HFFc6 (cell line): ENCODE measurements at regions not wholly inside any gene's neighbourhood (a gene's known extent, or its start where the extent isn't known, plus 50 kb on each side); places are given as distances from the start of the nearest gene placed in this dataset.

Experiments used
- DNase-seq: peaks from one replicate; pipeline ENCODE4 v3.0.0-alpha.2; 2018
- H3K27ac Mint-ChIP-seq: 2 replicates; pipeline ENCODE4 v1.8.0; 2020; ENCODE audit warnings: mild to moderate bottlenecking, mixed read lengths
- H3K27me3 Mint-ChIP-seq: 2 replicates; pipeline ENCODE4 v1.8.0; 2021; ENCODE audit warnings: mild to moderate bottlenecking, moderate library complexity, mixed read lengths; ENCODE audit not compliant: insufficient read depth
- H3K36me3 Mint-ChIP-seq: 2 replicates; pipeline ENCODE4 v1.8.0; 2021; ENCODE audit warnings: low read depth, mixed read lengths
- H3K4me1 Mint-ChIP-seq: 2 replicates; pipeline ENCODE4 v1.8.0; 2020; ENCODE audit warnings: low read depth, mixed read lengths
- H3K4me3 Mint-ChIP-seq: 2 replicates; pipeline ENCODE4 v1.8.0; 2020; ENCODE audit warnings: mild to moderate bottlenecking, moderate library complexity, mixed read lengths
- H3K9me3 Mint-ChIP-seq: 2 replicates; pipeline ENCODE4 v1.8.0; 2020; ENCODE audit warnings: mild to moderate bottlenecking, mixed read lengths
- CTCF ChIP-seq: fragments of 200-600 bp; sonication (generic); IDR thresholded peaks from 2 replicates; pipeline ENCODE4 v1.5.0; 2021; ENCODE audit warnings: antibody characterized with exemption, mild to moderate bottlenecking

GRCh38 chr5:74943905-74944304, 77.7 kb upstream of the FAM169A start:
- Mint-ChIP-seq H3K27ac (no peak overlapping the region), H3K9me3 (no peaks in the 10 kb centered on the region), H3K36me3 (no peaks in the 10 kb centered on the region), H3K4me3 (no peak overlapping the region), H3K4me1 (peaks cover 37% of the 10 kb centered on the region), H3K27me3 (no peaks in the 10 kb centered on the region)
- no peak for DNase-seq
- peak; percentile 32 for TF ChIP-seq CTCF

- H3K36me3 Mint-ChIP-seq: no peaks in the 10 kb centered on the region
- no peak overlapping the region for H3K27ac Mint-ChIP-seq
- H3K27me3 Mint-ChIP-seq: no peaks in the 10 kb centered on the region
- no peak for TF ChIP-seq CTCF
- H3K4me3 Mint-ChIP-seq: no peak overlapping the region
- H3K4me1 Mint-ChIP-seq: peaks cover 33% of the 10 kb centered on the region
- H3K9me3 Mint-ChIP-seq: no peaks in the 10 kb centered on the region
- no peak for DNase-seq
These were observed 76.6 kb upstream of the FAM169A start for GRCh38 chr5:74942622-74943286.

- no peak for TF ChIP-seq CTCF
- no peak overlapping the region for H3K4me3 Mint-ChIP-seq
- DNase-seq: no peak
- no peaks in the 10 kb centered on the region for H3K36me3 Mint-ChIP-seq
- no peaks in the 10 kb centered on the region for H3K9me3 Mint-ChIP-seq
- no peaks in the 10 kb centered on the region for H3K27me3 Mint-ChIP-seq
- H3K4me1 Mint-ChIP-seq: peaks cover 16% of the 10 kb centered on the region
- no peak overlapping the region for H3K27ac Mint-ChIP-seq
These were observed 74.7 kb upstream of the FAM169A start for GRCh38 chr5:74940782-74941353.

- no peaks in the 10 kb centered on the region for H3K9me3 Mint-ChIP-seq
- peak; percentile 32 for DNase-seq
- H3K4me1 Mint-ChIP-seq: peaks cover 31% of the 10 kb centered on the region
- H3K27ac Mint-ChIP-seq: no peak overlapping the region
- no peaks in the 10 kb centered on the region for H3K36me3 Mint-ChIP-seq
- no peak overlapping the region for H3K4me3 Mint-ChIP-seq
- H3K27me3 Mint-ChIP-seq: no peaks in the 10 kb centered on the region
- TF ChIP-seq CTCF: no peak
These were observed 72.2 kb upstream of the FAM169A start for GRCh38 chr5:74938250-74938933.

- Mint-ChIP-seq H3K4me1 (peaks cover 36% of the 10 kb centered on the region), H3K27me3 (no peaks in the 10 kb centered on the region), H3K9me3 (no peaks in the 10 kb centered on the region), H3K36me3 (no peaks in the 10 kb centered on the region), H3K27ac (no peak overlapping the region), H3K4me3 (peak overlapping the region; percentile 31; the same call in 1 of the 2 replicates)
- no peak for DNase-seq
- no peak for TF ChIP-seq CTCF
These were observed 69.5 kb upstream of the FAM169A start for GRCh38 chr5:74935752-74936091.
